NCI-H82 (cell line): ENCODE measurements at regions not wholly inside any gene's neighbourhood (a gene's known extent, or its start where the extent isn't known, plus 50 kb on each side); places are given as distances from the start of the nearest gene placed in this dataset.

ENCODE experiments used
- DNase-seq: peaks from one replicate; lab custom pipeline; 2025; lab: John Stamatoyannopoulos, UW

- DNase-seq: peak; percentile 80
Measured at GRCh38 chr22:34055525-34056200, 135.4 kb upstream of the LARGE1 start.

DNA sequence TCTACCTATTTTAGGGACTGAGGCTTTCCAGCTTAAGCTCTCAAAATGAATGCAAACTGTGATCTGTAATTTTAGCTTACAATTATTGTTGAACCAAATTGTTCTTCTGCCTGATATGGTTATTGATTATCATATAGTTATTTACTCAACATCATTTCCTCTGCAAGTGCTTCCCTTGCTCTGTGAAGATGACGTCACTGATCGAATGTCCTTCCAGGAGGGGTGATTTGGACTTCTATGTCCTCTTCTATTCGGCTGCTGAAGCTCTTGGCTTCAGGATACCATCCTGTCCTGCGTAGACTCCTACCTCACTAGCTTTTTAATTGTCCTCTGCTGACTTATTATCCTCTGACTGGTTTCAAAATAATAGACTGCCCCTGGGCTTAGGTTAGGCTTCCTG is 137.4 kb upstream of the LARGE1 start:
- DNase-seq: no peak

- no peak for DNase-seq
Measured at GRCh38 chr22:34064696-34065095, 144.4 kb upstream of the LARGE1 start.

DNA sequence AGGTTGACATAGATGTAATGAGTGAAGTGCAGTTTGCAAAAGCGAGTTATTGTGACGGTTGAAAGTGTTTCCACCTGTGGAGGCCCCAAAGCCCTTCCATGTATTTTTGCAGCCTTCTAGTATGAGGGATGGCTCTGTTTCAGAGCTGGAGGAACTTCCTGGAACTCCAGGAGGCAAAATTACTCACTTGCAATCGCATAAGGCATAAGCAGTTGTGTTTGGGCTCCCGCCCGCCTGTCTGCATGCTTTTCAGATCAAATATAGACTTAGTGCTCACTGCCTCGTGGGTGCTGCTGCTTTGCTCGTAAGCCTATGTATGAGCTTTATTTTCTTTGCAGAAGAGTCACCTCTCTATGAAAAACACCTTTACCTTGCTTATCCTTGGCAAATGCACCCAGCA is 146.8 kb upstream of the LARGE1 start:
- peak; percentile 13 for DNase-seq

- DNase-seq: peak; percentile 95
Measured at GRCh38 chr22:34068001-34068400, 147.7 kb upstream of the LARGE1 start.

- DNase-seq: peak; percentile 96
Measured at GRCh38 chr22:34070051-34070450, 149.8 kb upstream of the LARGE1 start.

DNA sequence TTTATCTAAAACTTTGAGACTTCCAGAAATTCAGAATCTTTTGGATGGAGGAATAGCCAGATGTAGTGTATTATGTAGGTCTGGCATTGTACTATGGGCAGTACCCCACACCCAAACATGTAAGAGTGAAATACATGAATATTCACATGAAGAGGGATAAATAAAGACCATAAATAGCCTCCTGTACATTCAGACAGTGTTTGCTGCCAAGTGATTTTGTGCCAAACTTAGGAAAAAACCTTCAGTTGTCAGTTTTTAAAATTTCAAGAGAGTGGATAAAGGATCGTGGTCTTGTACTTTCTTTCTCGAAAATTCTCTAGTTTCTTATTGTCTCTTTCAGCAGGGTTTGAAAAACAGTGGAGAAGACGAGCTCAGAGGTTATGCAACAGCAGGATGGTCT is 150.3 kb upstream of the LARGE1 start:
- no peak for DNase-seq

DNA sequence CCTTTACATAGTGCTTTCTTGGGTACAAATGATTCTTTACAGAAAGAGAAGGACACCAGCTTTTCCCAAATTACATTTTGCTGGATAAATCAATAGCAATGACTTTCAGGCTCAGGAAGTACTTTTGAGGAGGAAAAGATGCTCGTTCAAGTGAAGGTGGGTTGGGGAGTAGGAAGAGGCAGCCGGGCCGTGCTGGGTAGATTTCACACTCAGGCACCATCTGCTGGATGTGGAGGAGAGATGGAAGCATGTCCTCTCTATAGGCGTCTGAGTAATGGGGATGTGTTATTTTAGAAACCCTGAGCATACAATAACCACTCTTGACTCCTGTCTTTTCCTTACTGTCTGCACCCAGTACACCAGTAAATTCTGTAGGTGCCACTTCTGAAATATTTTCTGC is 152.3 kb upstream of the LARGE1 start:
- DNase-seq: peak; percentile 30

- no peak for DNase-seq
Measured at GRCh38 chr22:34080433-34080832, 160.2 kb upstream of the LARGE1 start.

DNA sequence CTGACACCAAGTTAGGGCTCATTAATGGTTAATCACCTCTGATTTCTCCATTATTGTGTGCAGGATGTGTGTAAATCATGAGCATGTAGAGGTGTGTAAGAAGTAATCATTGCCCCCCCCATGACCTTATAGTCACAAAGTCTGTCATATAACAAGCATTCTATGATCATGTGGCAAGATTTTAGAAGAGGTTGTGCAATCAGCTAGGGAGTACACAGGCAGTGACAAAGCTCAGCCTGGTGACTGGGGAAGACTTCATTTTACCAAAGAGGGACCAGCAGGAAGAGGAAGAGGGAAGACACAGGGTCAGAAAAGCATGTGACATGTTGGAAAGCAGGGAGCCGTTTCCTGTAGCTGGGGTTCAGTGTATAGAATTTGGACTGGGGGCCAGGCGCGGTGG is 176.5 kb upstream of the LARGE1 start:
- DNase-seq: no peak

DNA sequence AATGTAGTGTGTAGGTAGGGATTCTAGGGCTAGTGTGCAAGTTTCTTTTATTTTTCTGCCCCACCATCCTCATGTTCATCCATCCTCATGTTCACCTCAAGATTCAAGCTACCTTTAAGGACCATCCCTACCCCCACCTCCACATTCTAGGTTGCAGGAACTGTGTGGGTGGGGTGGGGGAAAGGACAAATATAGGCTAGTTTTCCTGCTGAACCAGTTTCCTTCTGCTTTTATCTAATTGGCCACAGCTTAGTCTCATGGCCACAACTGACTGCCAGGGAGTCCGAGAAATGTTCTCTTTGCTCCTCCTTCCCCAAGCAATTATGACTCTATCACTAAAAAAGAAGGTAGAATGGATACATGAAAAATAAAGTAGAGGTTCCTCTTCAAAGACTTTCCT is 179.0 kb upstream of the LARGE1 start:
- DNase-seq: no peak

GRCh38 chr22:34102633-34103032 is 182.4 kb upstream of the LARGE1 start:
- no peak for DNase-seq

GRCh38 chr22:34105461-34106062 is 185.3 kb upstream of the LARGE1 start:
- DNase-seq: peak; percentile 80

DNA sequence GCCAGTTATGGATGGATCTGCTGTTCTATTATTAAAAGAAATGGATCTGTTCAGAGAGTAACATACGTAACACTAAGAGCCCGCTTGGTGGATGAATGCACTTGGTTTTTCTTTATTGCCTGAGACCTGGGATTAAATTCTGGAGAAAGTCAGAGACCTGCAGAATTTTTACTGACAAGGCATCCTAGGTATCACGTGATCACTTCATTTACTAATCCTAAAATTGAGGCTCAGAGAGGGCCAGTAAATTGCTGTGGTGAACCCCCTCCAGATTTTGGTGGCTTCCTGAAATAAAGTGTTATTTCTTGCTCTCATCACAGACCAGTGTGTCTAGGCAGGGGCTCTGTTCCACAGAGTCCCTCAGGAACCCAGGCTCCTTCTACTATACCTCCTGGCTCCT is 187.9 kb upstream of the LARGE1 start:
- no peak for DNase-seq

- peak; percentile 67 for DNase-seq
Measured at GRCh38 chr22:34111210-34111824, 191.0 kb upstream of the LARGE1 start.

DNA sequence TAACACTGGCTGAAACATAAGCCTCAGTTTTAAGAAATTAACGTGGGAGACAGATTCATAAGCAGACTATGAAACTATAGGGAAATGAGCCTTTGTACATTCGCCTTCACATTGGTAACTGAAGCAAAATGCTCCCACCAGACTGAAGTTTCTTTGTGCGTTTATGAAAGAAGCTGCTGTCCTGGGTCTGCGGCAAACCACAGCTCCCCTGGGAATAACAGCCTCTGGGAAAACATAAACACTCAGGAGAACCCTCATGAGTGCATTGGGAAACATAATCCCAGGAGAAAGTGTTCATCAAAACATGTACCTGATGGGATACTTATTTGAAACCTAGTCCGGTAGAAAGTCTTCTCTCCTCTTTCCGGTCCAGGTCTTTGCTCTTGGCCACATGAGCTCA is 193.1 kb upstream of the LARGE1 start:
- DNase-seq: peak; percentile 4

- DNase-seq: no peak
Measured at GRCh38 chr22:34114406-34114805, 194.1 kb upstream of the LARGE1 start.

DNA sequence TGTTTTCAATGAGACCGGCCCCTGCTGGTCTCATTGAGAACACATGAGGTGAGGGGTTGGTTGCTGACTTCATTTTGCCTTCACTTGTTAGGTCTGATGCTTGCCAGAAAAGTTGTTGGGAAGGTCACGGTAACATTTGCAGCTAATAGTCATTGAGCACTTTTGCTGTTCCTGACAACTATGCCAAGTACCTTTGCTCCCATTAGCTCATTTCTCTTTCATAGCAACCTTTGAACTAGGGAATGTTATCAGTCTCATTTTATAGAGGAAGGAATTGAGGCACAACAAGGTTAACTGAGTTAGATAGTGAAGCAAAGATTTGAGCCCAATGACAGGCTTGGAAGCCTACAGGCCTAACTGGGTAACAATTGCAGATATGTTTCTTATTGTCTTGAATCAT is 195.4 kb upstream of the LARGE1 start:
- DNase-seq: no peak

DNA sequence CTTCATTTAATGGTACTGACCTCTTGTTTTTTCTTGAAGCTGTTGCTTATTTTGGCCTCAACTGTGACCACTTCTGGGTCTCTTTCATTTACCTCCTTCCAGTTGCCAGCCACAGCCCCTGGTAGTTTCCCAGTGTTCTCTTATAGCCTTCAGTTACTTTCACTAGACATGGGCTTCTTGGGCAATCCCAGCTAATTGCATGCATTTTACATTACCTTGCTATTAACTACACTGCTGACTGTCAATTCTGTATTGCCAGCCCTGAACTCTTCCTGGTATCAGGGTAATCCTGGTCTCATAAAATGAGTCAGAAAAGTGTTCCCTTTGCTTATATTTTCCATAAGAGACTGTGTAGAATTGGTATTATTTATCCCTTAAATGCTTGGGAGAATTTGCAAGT is 195.8 kb upstream of the LARGE1 start:
- DNase-seq: no peak

DNA sequence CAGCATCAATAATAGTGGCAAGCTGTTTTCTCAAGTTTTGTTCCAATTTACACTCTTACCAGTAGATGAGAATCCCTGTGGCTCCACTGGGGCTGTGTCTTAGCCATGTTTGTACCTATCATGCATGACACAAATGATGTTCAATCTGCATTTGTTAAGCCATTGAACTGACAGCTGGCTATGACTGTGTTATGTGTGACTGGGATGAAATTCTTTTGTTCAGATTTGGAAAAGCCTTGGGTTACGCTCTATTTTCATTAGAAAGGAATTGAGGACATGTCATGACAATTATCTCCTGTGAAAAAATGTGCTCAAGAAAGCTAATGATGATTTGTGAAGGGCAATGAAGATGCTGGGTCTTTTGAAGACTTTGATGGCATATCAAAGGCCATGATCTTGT is 201.8 kb upstream of the LARGE1 start:
- DNase-seq: no peak

DNA sequence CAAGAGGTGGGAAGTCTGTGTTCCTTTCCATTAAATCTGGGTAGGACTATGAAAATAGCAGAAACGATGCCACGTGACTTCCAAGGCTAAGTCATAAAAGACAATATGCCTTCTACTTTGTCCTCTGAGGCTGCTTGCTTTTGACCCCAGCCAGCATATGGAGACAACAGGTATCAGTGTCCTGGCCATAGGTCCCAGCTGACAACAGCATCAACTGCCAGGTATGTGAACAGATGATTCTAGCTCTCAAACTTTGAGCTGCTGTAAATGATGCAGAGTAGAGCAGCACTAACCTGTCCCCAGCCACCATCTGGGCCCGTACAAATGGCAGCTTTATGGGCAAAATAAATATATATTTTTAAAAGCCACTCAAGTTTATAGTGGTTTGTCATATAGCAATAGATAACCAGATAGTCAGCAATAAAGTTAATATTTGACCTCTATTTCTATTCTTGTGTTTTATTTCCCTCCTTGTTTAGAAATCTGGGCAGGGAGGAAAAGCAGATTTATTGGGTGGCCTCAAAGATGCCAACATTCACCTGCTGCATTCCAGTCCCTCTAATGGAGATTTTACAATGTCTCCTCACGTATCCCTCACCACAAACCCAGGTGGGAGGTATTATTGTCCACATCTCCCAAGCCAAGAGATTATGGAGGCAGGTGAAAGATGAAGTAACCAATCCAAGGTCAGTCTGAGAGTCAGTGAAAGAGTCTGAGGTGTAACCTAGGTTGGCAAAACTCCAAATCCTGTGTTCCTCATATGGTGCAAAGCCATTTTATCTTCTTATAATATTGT is 209.6 kb upstream of the LARGE1 start:
- no peak for DNase-seq

DNA sequence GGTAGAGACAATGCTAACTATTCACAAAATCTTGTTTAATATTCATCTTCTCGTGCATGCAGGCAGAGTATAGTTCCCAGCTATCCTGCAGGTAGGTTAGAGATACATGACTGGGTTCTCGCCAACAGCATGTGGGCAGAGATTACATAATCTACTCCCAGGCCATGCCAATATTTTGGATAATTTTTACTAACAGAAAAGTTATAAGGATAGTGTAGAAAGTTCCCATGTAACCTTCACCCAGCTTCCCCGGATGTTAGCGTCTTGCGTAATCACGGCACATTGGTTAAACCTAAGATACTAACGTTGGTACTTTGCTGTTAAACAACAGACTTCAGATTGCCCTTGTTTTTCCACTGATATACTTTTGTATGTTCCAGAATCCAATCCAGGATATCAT is 215.5 kb upstream of the LARGE1 start:
- no peak for DNase-seq

GRCh38 chr22:34150023-34150422 is 229.7 kb upstream of the LARGE1 start:
- DNase-seq: no peak
